ENCODE measurements at regions not wholly inside any gene's neighbourhood (a gene's known extent, or its start where the extent isn't known, plus 50 kb on each side); places are given as distances from the start of the nearest gene placed in this dataset.
"Not testable (repeated sequence)": the region's sequence is repeated elsewhere in the genome, so short reads cannot be mapped to it uniquely, and the experiment has no call there.

DNA sequence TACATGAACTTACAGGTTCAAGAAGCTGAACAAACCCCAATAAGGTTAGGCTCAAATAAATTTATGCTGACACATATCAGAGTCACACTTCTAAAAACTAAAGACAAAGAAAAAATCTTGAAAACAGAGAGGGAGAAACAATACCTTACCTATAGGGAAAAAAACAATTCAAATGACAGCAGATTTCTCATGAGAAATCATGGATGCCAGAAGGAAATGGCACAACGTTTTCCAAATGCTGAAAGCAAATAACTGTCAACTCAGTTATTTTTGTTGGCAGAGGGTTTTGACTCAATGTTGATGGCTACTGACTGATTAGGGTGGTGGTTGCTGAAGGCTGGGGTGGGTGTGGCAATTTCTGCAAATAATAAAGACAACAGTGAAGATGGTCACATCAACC lies 239.4 kb downstream of the ARHGAP12 start:
- no peaks in the 10 kb centered on the region for H3K36me3 Mint-ChIP-seq (ENCODE audit: insufficient read depth)
- no peak for ATAC-seq (replicated peaks)
- H3K9me3 Mint-ChIP-seq, result peaks cover 6 to 9% of the 10 kb centered on the region in 2 donors
- H3K27ac Mint-ChIP-seq, result no peak overlapping the region
- no peaks in the 10 kb centered on the region for H3K4me1 Mint-ChIP-seq (ENCODE audit: low read depth in 2 of 2)
- no peak overlapping the region for H3K4me3 Mint-ChIP-seq
- peaks cover 0 to 10% of the 10 kb centered on the region in 2 donors for H3K27me3 Mint-ChIP-seq
- DNase-seq, result no peak

DNA sequence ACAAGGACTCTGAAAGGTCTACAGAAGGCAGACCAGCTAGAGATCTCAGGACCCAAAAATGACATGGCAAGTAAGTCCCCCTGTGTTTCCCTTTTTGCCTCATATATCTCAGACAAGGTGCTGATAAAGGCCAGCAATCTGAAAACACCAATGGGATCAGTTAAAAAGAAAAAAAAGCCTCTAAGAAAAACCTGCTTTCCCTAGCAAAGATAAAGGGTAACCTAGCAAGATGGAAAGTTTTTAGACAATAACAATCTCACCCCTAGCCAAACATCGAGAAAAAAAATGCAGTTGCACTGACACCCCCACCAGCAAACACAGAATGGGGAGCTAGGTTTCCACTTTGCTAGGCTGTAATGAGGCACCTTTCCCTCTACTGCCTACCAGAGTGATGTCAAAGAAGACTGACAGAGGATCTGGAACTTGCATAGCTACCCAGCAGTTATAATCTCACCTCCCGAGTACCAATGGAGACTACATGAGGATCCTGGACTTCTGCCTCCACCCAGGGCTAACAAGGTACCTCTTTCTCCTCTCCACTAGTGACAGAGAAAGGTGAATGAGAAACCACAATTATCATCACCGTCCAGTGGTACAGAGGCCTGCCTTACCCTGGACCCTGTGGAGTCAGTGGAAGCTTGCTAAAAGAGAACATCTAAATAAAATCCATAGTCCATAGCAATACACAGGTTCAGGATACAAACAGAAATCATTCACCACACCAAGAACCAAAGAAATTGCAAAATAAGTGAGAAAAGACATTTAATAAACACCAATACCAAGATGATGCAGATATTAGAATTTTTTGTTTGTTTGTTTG lies 240.8 kb downstream of the ARHGAP12 start:
- Mint-ChIP-seq H3K27ac (no peak overlapping the region), H3K9me3 (peaks cover 10 to 19% of the 10 kb centered on the region in 2 donors), H3K4me1 (ENCODE audit: low read depth in 2 of 2) (no peaks in the 10 kb centered on the region), H3K4me3 (no peak overlapping the region), H3K27me3 (peaks cover 0 to 10% of the 10 kb centered on the region in 2 donors), H3K36me3 (ENCODE audit: insufficient read depth) (no peaks in the 10 kb centered on the region)
- DNase-seq (no peak), ATAC-seq (replicated peaks) (peak; percentile 16)

DNA sequence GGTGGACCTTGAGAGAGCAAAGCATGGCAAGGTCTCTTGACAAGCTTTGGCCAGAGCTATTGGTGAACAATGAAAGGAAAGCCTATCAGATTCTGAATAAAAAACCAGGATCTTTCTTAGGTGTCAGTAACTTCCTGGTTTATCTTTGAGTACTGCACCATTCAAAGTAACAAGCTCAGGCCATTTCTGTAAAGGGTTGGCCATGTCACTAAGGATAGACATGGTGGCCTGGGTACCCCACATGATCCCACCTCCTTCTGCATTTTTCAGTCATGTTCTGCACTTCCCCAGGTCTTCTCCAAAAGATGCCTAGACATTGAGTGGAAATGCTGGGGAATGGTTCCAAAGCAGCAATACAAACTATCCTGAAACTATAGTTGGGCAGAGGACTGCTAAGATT lies 242.0 kb downstream of the ARHGAP12 start:
- Mint-ChIP-seq H3K27ac (no peak overlapping the region), H3K4me3 (no peak overlapping the region), H3K27me3 (peaks cover 0 to 10% of the 10 kb centered on the region in 2 donors), H3K36me3 (ENCODE audit: insufficient read depth) (no peaks in the 10 kb centered on the region), H3K4me1 (ENCODE audit: low read depth in 2 of 2) (no peaks in the 10 kb centered on the region), H3K9me3 (peaks cover 13 to 28% of the 10 kb centered on the region in 2 donors)
- ATAC-seq (replicated peaks) (no peak), DNase-seq (no peak)

DNA sequence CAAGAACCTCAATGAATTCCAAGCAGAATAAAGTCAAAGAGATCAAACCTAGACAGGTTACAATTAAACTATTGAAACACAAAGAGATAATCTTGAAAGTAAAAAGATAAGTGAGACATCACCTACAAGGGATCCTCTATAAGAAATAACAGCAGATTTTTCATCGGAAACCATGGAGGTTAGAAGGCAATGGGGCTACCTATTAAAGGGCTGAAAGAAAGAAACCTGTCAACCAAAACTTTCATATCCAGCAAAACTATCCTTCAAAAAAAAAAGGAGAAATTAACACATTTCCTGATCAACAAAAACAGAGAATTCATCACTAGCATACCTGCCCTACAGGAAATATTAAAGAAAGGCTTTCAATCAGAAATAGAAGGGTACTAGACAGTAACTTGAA lies 244.9 kb downstream of the ARHGAP12 start:
- Mint-ChIP-seq H3K4me3 (no peak overlapping the region), H3K36me3 (ENCODE audit: insufficient read depth) (no peaks in the 10 kb centered on the region), H3K27ac (no peak overlapping the region), H3K27me3 (peaks cover 20 to 33% of the 10 kb centered on the region in 2 donors), H3K4me1 (ENCODE audit: low read depth in 2 of 2) (no peaks in the 10 kb centered on the region), H3K9me3 (peaks cover 11 to 30% of the 10 kb centered on the region in 2 donors)
- ATAC-seq (replicated peaks) (no peak), DNase-seq (no peak)

DNA sequence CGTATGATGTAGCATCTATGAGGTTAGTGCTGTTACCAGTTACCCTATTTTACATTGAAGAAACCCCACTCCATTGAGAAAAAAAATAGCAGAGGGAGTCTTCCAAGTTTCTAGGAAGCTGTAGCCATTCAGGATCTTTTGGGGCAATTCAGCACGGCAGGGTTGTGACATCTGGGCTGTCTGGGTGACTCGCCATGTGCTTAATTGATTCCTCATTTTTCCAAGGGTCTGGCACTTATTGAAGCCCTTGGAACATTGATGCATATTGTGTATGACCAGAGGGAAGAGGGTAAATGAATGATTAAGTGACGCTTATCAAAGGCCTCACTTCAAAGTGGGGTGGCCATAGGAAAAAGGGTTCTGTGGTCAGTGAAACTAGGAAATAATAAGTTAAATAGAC lies 248.7 kb downstream of the ARHGAP12 start:
- Mint-ChIP-seq H3K4me1 (ENCODE audit: low read depth in 2 of 2) (no peaks in the 10 kb centered on the region), H3K27me3 (peaks cover 23 to 35% of the 10 kb centered on the region in 2 donors), H3K36me3 (ENCODE audit: insufficient read depth) (no peaks in the 10 kb centered on the region), H3K9me3 (peaks cover 8 to 21% of the 10 kb centered on the region in 2 donors), H3K4me3 (no peak overlapping the region), H3K27ac (no peak overlapping the region)
- ATAC-seq (replicated peaks) (no peak), DNase-seq (no peak)

DNA sequence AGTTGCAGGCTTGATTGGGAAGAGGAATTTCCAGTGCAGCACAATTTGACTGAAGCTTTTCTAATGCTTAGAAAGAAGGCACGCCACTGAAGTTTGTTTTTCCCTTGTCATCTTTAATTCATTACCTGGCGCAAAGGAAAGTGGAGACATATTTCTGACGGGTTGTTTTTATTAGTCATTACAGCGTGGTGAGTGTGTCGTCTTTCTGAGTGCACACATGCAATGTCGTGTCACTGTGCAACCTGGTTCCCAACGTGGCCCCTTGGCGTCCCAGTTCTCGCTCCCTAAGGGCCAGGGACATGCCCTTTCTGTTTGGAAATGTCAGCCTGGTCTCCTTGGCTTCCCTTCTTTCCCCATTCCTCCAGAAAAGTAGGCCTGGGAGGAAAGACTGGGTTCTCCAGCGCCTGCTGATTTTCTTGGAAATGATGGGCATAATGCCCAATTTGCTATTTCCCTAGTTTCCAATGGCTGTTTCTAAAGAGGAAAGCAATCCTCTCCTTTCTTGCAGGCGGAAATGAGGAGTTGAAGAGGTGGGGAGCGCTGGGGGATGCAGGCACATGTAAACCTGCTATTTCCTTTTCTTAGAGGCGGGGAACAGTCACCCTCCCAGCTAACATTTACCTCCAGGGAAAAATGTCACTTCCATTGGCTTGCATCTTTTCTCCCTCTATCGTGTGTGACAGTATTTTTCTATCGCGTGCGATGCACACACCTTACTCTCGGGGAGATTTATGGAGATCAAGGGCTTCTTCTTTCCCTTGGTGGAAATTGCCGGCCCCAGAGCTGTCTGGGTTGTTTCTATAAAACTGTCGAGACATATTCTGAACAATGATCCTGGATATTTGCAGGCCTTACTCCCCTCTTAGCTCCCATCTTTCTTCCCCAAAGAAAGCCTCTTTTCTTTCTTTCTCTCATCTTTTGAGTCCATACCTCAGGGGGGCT lies 249.8 kb downstream of the ARHGAP12 start:
- Mint-ChIP-seq H3K27me3 (peaks cover 23 to 34% of the 10 kb centered on the region in 2 donors), H3K27ac (no peak overlapping the region), H3K4me3 (no peak overlapping the region), H3K36me3 (ENCODE audit: insufficient read depth) (no peaks in the 10 kb centered on the region), H3K4me1 (ENCODE audit: low read depth in 2 of 2) (no peaks in the 10 kb centered on the region), H3K9me3 (peaks cover 7 to 21% of the 10 kb centered on the region in 2 donors)
- DNase-seq (no peak), ATAC-seq (replicated peaks) (no peak)

DNA sequence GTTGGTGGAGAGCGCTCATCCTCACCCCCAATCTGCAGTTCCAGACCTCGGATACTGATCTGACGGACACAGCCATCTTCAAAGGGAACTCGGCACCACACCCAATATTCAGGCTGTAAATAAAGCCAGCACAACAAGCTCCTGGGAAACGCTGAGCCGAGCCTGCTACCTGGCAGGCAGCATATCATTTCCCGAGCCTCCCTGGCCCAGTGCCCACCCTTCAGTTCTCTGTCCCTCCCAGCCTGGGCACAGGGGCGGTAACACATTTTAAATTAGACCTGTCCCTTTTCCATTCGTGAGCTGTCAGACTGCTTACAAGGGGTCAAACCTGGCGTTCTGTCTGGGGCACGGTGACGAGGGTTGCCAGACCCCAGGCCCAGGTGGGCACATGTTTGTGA lies 250.5 kb downstream of the ARHGAP12 start:
- no peaks in the 10 kb centered on the region for H3K36me3 Mint-ChIP-seq (ENCODE audit: insufficient read depth)
- no peak for ATAC-seq (replicated peaks)
- no peak overlapping the region for H3K4me3 Mint-ChIP-seq
- H3K4me1 Mint-ChIP-seq (ENCODE audit: low read depth in 2 of 2), result no peaks in the 10 kb centered on the region
- no peak overlapping the region for H3K27ac Mint-ChIP-seq
- DNase-seq, result no peak
- peaks cover 23 to 34% of the 10 kb centered on the region in 2 donors for H3K27me3 Mint-ChIP-seq
- H3K9me3 Mint-ChIP-seq, result peaks cover 3 to 14% of the 10 kb centered on the region in 2 donors

DNA sequence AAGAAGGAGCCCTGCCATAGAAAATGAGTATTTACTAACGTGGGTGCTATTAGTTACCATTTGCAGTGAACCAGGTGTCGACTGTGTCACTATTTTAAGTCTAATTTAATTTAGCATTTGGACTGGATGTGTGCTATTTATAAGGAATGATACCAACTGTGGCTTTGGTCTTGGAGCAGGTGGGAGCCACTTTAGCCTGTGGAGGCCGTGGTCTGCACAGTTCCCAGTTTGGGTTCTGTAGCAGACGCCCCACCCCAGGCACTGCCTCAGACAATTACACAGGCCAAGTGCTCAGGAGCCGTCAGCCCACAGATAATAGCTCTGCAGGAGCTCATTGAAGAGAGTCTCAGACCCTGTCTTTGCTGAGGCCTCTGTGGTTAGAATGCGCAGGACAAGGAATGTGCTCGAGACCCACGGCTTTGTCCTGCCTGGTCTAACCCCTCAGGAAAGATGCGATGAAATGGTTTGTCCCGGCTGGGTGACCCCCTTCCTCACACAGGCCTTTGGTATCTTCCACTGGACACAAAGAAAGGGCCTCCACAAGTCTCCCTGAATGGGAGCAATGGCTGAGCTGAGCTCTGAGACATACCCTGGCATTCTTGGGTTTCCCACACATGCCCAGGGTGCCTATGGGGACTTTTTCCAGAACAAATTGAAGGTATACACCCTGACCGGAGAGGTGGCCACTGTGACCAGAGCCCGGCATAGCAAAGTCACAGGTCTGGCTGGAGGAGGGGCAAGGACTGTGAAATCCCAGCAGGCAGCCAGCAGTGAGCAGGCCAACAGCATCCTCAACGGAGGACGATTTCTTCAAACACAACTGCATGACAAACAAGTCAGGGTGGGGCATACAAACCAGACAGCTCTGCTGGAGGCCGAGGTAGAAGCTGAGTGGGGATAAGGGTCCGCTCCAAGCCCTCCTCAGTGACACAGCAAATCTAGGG lies 251.2 kb downstream of the ARHGAP12 start:
- Mint-ChIP-seq H3K4me3 (no peak overlapping the region), H3K9me3 (peaks cover 3 to 9% of the 10 kb centered on the region in 2 donors), H3K27me3 (peaks cover 23 to 34% of the 10 kb centered on the region in 2 donors), H3K36me3 (ENCODE audit: insufficient read depth) (no peaks in the 10 kb centered on the region), H3K4me1 (ENCODE audit: low read depth in 2 of 2) (no peaks in the 10 kb centered on the region), H3K27ac (no peak overlapping the region)
- ATAC-seq (replicated peaks) (no peak), DNase-seq (no peak)

DNA sequence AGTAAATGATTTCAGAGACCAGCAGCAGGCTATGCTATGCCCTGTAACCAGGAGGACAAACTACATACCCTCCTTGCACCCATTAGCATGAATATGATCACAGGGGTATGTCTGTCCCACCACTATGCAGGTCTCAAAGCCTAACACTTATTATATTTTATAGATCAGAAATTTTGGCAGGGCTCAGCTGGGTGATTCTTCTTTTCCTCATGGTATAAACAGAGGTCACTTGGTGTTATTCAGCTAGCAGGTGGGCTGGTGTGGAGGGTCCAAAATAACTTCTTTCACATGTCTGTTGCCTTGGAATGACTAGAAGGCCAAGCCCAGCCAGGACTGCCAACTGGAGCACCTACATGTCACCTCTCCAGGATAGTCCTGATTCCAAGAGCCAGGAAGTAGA lies 252.9 kb downstream of the ARHGAP12 start:
- no peak for ATAC-seq (replicated peaks)
- H3K27me3 Mint-ChIP-seq, result peaks cover 28 to 40% of the 10 kb centered on the region in 2 donors
- no peaks in the 10 kb centered on the region for H3K4me1 Mint-ChIP-seq (ENCODE audit: low read depth in 2 of 2)
- no peak overlapping the region for H3K27ac Mint-ChIP-seq
- H3K4me3 Mint-ChIP-seq, result no peak overlapping the region
- no peaks in the 10 kb centered on the region for H3K36me3 Mint-ChIP-seq (ENCODE audit: insufficient read depth)
- peaks cover 0 to 5% of the 10 kb centered on the region in 2 donors for H3K9me3 Mint-ChIP-seq
- DNase-seq, result no peak

DNA sequence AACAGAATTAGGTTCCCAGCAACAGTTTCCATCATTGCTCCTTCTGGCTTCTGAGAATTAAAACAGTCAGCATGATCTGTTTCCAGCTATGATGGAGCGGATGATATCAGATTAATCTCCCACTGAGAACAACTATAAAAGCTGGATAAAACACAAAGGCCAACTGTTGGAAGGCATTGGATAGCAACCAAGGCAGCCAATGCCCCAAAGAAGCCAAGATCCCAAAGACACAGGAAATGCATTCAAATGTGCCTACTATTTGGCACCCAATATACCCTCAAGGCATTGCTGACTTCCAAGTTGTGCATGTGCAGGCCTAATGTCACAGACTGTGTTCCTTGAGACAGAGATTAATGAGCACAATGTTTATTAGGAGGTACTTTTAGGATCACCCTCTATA lies 259.3 kb downstream of the ARHGAP12 start:
- no peak for DNase-seq
- Mint-ChIP-seq H3K4me3 (no peak overlapping the region), H3K9me3 (peaks cover 0 to 6% of the 10 kb centered on the region in 2 donors)

DNA sequence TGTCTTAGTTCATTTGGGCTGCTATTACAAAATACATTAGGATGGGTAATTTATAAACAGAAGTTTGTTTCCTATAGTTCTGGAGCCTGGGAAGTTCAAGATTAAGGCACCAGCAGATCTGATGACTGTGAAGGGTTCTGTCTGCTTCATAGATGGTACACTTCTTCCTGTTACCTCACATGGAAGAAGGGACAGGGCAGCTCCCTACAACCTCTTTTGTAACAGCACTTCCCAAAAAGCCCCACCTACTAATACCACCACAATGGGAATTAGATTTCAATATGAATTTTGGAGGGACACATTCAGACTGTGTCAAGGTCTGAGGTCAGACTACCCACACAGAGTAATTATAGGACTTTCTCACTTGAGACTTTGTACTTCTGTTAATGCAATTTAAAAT lies 260.3 kb downstream of the ARHGAP12 start:
- Mint-ChIP-seq H3K4me3 (no peak overlapping the region), H3K27ac (no peak overlapping the region), H3K27me3 (peaks cover 6 to 11% of the 10 kb centered on the region in 2 donors), H3K4me1 (ENCODE audit: low read depth in 2 of 2) (no peaks in the 10 kb centered on the region), H3K9me3 (peaks cover 0 to 6% of the 10 kb centered on the region in 2 donors), H3K36me3 (ENCODE audit: insufficient read depth) (no peaks in the 10 kb centered on the region)
- no peak for DNase-seq
- ATAC-seq (replicated peaks), result no peak

More for the DNA sequence above, 259.3 kb downstream of the ARHGAP12 start:
- H3K4me1 Mint-ChIP-seq (ENCODE audit: low read depth in 2 of 2), result no peaks in the 10 kb centered on the region
- H3K27ac Mint-ChIP-seq, result no peak overlapping the region
- peaks cover 6 to 11% of the 10 kb centered on the region in 2 donors for H3K27me3 Mint-ChIP-seq
- no peaks in the 10 kb centered on the region for H3K36me3 Mint-ChIP-seq (ENCODE audit: insufficient read depth)
- ATAC-seq (replicated peaks), result no peak

DNA sequence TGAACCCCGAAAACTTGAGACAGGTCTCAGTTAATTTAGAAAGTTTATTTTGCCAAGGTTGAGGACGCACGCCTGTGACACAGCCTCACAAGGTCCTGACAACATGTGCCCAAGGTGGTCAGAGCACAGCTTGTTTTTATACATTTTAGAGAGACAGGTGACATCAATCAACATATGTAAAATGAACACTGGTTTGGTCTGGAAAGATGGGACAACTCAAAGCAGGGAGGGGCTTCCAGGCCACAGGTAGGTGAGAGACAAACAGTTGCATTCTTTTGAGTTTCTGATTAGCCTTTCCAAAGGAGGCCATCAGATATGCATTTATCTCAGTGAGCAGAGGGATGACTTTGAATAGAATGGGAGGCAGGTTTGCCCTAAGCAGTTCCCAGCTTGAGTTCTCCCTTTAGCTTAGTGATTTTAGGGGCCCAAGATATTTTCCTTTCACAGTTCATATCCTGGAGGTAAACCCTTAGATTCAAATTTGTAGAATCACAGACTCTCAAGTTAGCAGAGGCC lies 262.8 kb downstream of the ARHGAP12 start:
- not testable (repeated sequence) for DNase-seq; ATAC-seq (replicated peaks); H3K4me3 Mint-ChIP-seq; H3K27me3 Mint-ChIP-seq; H3K27ac Mint-ChIP-seq; H3K36me3 Mint-ChIP-seq (ENCODE audit: insufficient read depth); H3K9me3 Mint-ChIP-seq; H3K4me1 Mint-ChIP-seq (ENCODE audit: low read depth in 2 of 2)

DNA sequence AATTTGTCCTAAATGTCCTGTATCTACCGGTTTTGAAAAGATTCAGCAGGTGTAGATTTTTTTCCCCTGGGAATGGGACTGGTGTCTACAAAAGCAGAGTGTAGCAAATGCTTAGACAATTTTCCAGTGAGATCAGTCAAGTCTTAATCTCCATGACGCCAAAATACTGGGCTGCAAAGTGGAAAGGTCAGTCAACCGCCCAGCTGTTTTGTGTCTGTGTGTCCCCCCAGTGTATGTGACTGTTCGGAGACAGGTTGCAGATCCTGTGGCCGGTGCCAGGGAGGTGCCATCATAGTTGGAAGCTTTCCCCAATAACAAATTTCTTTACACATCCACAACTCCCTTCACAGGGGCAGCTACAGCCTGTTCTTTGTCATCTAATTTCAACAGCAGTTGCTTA lies 263.8 kb downstream of the ARHGAP12 start:
- Mint-ChIP-seq H3K4me1 (ENCODE audit: low read depth in 2 of 2) (no peaks in the 10 kb centered on the region), H3K27me3 (no peaks in the 10 kb centered on the region), H3K27ac (no peak overlapping the region), H3K36me3 (ENCODE audit: insufficient read depth) (no peaks in the 10 kb centered on the region), H3K9me3 (no peaks in the 10 kb centered on the region), H3K4me3 (no peak overlapping the region)
- DNase-seq (no peak), ATAC-seq (replicated peaks) (no peak)
